HL-60 (cell line): ENCODE measurements at regions not wholly inside any gene's neighbourhood (a gene's known extent, or its start where the extent isn't known, plus 50 kb on each side); places are given as distances from the start of the nearest gene placed in this dataset.

Experiments
- POLR2AphosphoS5 ChIP-seq: IDR thresholded peaks from 2 replicates; pipeline ENCODE4 v1.6.1; 2012; ENCODE audit warnings: low read depth
- TF ChIP-seq, protein P1 (sequence below): IDR thresholded peaks from one replicate; pipeline ENCODE4 v1.5.1; 2011; ENCODE audit warnings: low read length, control low read depth, inconsistent platforms; ENCODE audit not compliant: insufficient read depth
- TF ChIP-seq, protein P2 (sequence below): IDR thresholded peaks from 2 replicates; pipeline ENCODE4 v1.6.1; 2012; ENCODE audit warnings: low read depth; ENCODE audit not compliant: insufficient replicate concordance

DNA sequence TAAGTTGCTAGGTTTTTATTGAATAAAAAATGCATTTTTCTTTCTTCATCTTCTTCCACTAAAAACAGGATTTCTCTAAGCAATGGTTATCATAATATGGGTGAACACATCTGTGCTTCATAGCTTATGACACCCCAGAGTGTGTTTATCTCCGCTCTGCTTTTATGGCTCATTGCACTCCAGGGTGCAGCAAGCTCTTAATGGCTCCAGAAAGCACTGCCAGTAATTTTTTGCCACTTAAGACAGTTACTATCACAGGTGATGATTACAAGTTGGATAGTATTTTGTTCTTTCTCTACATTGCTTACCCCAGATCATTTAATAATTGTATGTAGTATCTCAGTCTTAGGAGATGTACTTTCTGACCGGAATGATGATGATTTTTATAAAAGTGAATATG lies 239.3 kb upstream of the CDH20 start:
- TF ChIP-seq, protein P1, sequence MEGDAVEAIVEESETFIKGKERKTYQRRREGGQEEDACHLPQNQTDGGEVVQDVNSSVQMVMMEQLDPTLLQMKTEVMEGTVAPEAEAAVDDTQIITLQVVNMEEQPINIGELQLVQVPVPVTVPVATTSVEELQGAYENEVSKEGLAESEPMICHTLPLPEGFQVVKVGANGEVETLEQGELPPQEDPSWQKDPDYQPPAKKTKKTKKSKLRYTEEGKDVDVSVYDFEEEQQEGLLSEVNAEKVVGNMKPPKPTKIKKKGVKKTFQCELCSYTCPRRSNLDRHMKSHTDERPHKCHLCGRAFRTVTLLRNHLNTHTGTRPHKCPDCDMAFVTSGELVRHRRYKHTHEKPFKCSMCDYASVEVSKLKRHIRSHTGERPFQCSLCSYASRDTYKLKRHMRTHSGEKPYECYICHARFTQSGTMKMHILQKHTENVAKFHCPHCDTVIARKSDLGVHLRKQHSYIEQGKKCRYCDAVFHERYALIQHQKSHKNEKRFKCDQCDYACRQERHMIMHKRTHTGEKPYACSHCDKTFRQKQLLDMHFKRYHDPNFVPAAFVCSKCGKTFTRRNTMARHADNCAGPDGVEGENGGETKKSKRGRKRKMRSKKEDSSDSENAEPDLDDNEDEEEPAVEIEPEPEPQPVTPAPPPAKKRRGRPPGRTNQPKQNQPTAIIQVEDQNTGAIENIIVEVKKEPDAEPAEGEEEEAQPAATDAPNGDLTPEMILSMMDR, result no peak
- TF ChIP-seq POLR2AphosphoS5, result no peak
- TF ChIP-seq, protein P2, sequence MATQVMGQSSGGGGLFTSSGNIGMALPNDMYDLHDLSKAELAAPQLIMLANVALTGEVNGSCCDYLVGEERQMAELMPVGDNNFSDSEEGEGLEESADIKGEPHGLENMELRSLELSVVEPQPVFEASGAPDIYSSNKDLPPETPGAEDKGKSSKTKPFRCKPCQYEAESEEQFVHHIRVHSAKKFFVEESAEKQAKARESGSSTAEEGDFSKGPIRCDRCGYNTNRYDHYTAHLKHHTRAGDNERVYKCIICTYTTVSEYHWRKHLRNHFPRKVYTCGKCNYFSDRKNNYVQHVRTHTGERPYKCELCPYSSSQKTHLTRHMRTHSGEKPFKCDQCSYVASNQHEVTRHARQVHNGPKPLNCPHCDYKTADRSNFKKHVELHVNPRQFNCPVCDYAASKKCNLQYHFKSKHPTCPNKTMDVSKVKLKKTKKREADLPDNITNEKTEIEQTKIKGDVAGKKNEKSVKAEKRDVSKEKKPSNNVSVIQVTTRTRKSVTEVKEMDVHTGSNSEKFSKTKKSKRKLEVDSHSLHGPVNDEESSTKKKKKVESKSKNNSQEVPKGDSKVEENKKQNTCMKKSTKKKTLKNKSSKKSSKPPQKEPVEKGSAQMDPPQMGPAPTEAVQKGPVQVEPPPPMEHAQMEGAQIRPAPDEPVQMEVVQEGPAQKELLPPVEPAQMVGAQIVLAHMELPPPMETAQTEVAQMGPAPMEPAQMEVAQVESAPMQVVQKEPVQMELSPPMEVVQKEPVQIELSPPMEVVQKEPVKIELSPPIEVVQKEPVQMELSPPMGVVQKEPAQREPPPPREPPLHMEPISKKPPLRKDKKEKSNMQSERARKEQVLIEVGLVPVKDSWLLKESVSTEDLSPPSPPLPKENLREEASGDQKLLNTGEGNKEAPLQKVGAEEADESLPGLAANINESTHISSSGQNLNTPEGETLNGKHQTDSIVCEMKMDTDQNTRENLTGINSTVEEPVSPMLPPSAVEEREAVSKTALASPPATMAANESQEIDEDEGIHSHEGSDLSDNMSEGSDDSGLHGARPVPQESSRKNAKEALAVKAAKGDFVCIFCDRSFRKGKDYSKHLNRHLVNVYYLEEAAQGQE, result no peak
